Natural killer cell (primary cell): ENCODE measurements at regions not wholly inside any gene's neighbourhood (a gene's known extent, or its start where the extent isn't known, plus 50 kb on each side); places are given as distances from the start of the nearest gene placed in this dataset.

ENCODE experiments used
- ATAC-seq, 3 donors: fragments of 150-1000 bp in 2 of 3; fragments of 200-7000 bp in 1 of 3; cut with Tn5 transposase; 1 replicate in 1 of 3; 2 replicates in 2 of 3; pipeline ENCODE4 v1.10.0; 2021; ENCODE audit warnings: mild to moderate bottlenecking in 2 of 3, moderate library complexity in 2 of 3
- DNase-seq, 2 donors: peaks; one replicate each; pipeline versions ENCODE4 v3.0.0 to v3.0.0-alpha.2; 2013 to 2021; ENCODE audit warnings: mixed read lengths in 1 of 2
- H3K27ac ChIP-seq: one replicate; pipeline ENCODE4 v1.5.1; 2013; ENCODE audit warnings: mild to moderate bottlenecking, low read length
- H3K27me3 ChIP-seq: one replicate; pipeline ENCODE4 v1.6.1; 2013; ENCODE audit warnings: low read length; ENCODE audit not compliant: control insufficient read depth, insufficient read depth
- H3K36me3 ChIP-seq: one replicate; pipeline ENCODE4 v1.6.1; 2013; ENCODE audit warnings: low read length; ENCODE audit not compliant: control insufficient read depth, insufficient read depth
- H3K4me1 ChIP-seq: one replicate; pipeline ENCODE4 v1.6.1; 2013; ENCODE audit warnings: low read length; ENCODE audit not compliant: control insufficient read depth, insufficient read depth
- H3K4me3 ChIP-seq: one replicate; pipeline ENCODE4 v1.5.1; 2013; ENCODE audit warnings: low read length
- H3K9me3 ChIP-seq: one replicate; pipeline ENCODE4 v1.6.1; 2013; ENCODE audit warnings: low read length; ENCODE audit not compliant: control insufficient read depth, insufficient read depth
- H3K27ac Mint-ChIP-seq, 2 donors: one replicate each; pipeline ENCODE4 v1.8.0; 2022; ENCODE audit warnings: mild to moderate bottlenecking in 2 of 2, mixed read lengths in 2 of 2, moderate library complexity in 1 of 2
- H3K27me3 Mint-ChIP-seq, 2 donors: one replicate each; pipeline ENCODE4 v1.8.0; 2022; ENCODE audit warnings: low read depth in 2 of 2, mixed read lengths in 2 of 2
- H3K36me3 Mint-ChIP-seq: one replicate; pipeline ENCODE4 v1.8.0; 2022; ENCODE audit warnings: mixed read lengths
- H3K4me1 Mint-ChIP-seq, 2 donors: one replicate each; pipeline ENCODE4 v1.8.0; 2022; ENCODE audit warnings: mixed read lengths in 2 of 2
- H3K4me3 Mint-ChIP-seq: one replicate; pipeline ENCODE4 v1.8.0; 2022; ENCODE audit warnings: mild to moderate bottlenecking, moderate library complexity, mixed read lengths
- H3K9me3 Mint-ChIP-seq, 2 donors: one replicate each; pipeline ENCODE4 v1.8.0; 2022; ENCODE audit warnings: mixed read lengths in 2 of 2
- CTCF ChIP-seq: fragments of 200-600 bp; IDR thresholded peaks from one replicate; pipeline ENCODE4 v1.8.0; 2022; ENCODE audit warnings: antibody characterized with exemption
- WGBS: methylation state at CpG from one replicate; pipeline ENCODE4 v1.1.7; 2013; ENCODE audit warnings: missing lambda C conversion rate; ENCODE audit not compliant: insufficient coverage; 5-methylcytosine and 5-hydroxymethylcytosine counted together
- intact Hi-C: fragments of 100-400 bp; cut with micrococcal nuclease; formaldehyde crosslinking; loops from one replicate; pipeline ENCODE4 v1.14.2; 2022

GRCh38 chrX:125131164-125131563, 188.5 kb upstream of the TEX13C start:
- H3K4me3 Mint-ChIP-seq: no peak overlapping the region
- no peak overlapping the region for H3K27ac ChIP-seq
- H3K36me3 Mint-ChIP-seq: no peaks in the 10 kb centered on the region
- no peak overlapping the region for H3K27ac Mint-ChIP-seq
- no peaks in the 10 kb centered on the region for H3K27me3 ChIP-seq
- H3K4me3 ChIP-seq: no peak overlapping the region
- no peak for TF ChIP-seq CTCF
- no peaks in the 10 kb centered on the region for H3K4me1 Mint-ChIP-seq
- H3K9me3 ChIP-seq: no peaks in the 10 kb centered on the region
- DNase-seq (peak in 1 of 2 donors; percentile 14), ATAC-seq (no peak)
- H3K27me3 Mint-ChIP-seq: no peaks in the 10 kb centered on the region
- H3K4me1 ChIP-seq: no peaks in the 10 kb centered on the region
- intact Hi-C loops: no loop called here
- peaks cover 0 to 3% of the 10 kb centered on the region in 2 donors for H3K9me3 Mint-ChIP-seq
- H3K36me3 ChIP-seq: no peaks in the 10 kb centered on the region

DNA sequence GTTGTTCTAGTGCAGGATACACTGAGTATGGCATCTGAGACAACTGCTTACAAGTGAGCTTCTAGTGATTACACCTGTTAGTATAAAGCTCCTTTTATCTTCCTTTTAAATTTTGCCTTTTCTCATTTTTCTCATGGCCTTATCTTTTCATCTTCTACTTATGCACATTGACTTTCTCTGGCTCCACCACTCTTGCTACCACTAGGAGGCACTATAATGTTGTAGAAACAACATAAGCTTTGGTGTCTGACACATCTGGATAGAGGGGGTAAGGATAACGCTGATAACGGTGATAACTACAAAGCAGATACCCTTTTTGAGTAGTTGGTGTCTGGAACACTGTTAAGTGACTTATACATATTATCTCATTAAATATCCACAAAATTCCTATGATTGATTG, 187.4 kb upstream of the TEX13C start:
- H3K4me1 Mint-ChIP-seq: no peaks in the 10 kb centered on the region
- peaks cover 0 to 3% of the 10 kb centered on the region in 2 donors for H3K9me3 Mint-ChIP-seq
- no peaks in the 10 kb centered on the region for H3K4me1 ChIP-seq
- no peaks in the 10 kb centered on the region for H3K9me3 ChIP-seq
- H3K36me3 Mint-ChIP-seq: no peaks in the 10 kb centered on the region
- no peak overlapping the region for H3K4me3 Mint-ChIP-seq
- H3K27me3 Mint-ChIP-seq: peaks cover 0 to 7% of the 10 kb centered on the region in 2 donors
- no peak overlapping the region for H3K27ac Mint-ChIP-seq
- no peak for TF ChIP-seq CTCF
- DNase-seq (peak in 1 of 2 donors; percentile 7), ATAC-seq (no peak)
- no CpG with 5 or more reads among the region's 2 CpGs for WGBS
- no peak overlapping the region for H3K4me3 ChIP-seq
- no peaks in the 10 kb centered on the region for H3K36me3 ChIP-seq
- intact Hi-C loops: no loop called here
- no peak overlapping the region for H3K27ac ChIP-seq
- no peaks in the 10 kb centered on the region for H3K27me3 ChIP-seq

DNA sequence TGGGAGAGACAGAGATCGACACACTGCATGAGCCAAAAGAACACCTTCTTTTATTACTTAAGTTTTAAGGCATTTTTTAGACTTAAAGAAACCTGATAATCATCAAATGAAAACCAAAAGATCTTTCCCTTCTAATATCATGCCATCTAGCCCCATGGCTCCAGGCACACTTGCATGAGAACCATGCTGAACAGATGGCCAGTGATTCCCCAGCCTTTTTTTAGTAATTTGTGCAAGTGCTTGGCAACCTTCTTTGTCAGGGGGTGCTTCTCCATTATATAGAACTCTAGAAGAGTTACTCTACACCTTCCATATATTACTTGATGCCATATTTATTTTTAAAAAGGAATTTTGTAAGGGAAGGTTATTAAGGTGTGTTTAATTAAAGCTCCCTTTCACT, 182.2 kb upstream of the TEX13C start:
- intact Hi-C loops: no loop called here
- DNase-seq (no peak), ATAC-seq (no peak)
- no peaks in the 10 kb centered on the region for H3K9me3 Mint-ChIP-seq
- no peak for TF ChIP-seq CTCF
- no peaks in the 10 kb centered on the region for H3K4me1 ChIP-seq
- H3K9me3 ChIP-seq: no peaks in the 10 kb centered on the region
- no peaks in the 10 kb centered on the region for H3K36me3 ChIP-seq
- no peaks in the 10 kb centered on the region for H3K4me1 Mint-ChIP-seq
- H3K36me3 Mint-ChIP-seq: no peaks in the 10 kb centered on the region
- no peaks in the 10 kb centered on the region for H3K27me3 ChIP-seq
- no peak overlapping the region for H3K4me3 ChIP-seq
- 89% methylated on average over 1 of the region's 1 CpG for WGBS
- H3K27ac ChIP-seq: no peak overlapping the region
- peaks cover 2 to 7% of the 10 kb centered on the region in 2 donors for H3K27me3 Mint-ChIP-seq
- H3K27ac Mint-ChIP-seq: no peak overlapping the region
- no peak overlapping the region for H3K4me3 Mint-ChIP-seq

GRCh38 chrX:125150231-125150630, 169.4 kb upstream of the TEX13C start:
- TF ChIP-seq CTCF: no peak
- H3K4me1 ChIP-seq: no peaks in the 10 kb centered on the region
- H3K36me3 ChIP-seq: no peaks in the 10 kb centered on the region
- Mint-ChIP-seq H3K27ac (no peak overlapping the region), H3K36me3 (no peaks in the 10 kb centered on the region), H3K27me3 (no peaks in the 10 kb centered on the region), H3K4me1 (no peaks in the 10 kb centered on the region), H3K4me3 (no peak overlapping the region), H3K9me3 (no peaks in the 10 kb centered on the region)
- DNase-seq (no peak), ATAC-seq (no peak)
- no peaks in the 10 kb centered on the region for H3K27me3 ChIP-seq
- intact Hi-C loops: no loop called here
- no peaks in the 10 kb centered on the region for H3K9me3 ChIP-seq
- WGBS: no CpG with 5 or more reads among the region's 2 CpGs
- no peak overlapping the region for H3K4me3 ChIP-seq
- H3K27ac ChIP-seq: no peak overlapping the region
